B cell (primary cell): ENCODE measurements at regions not wholly inside any gene's neighbourhood (a gene's known extent, or its start where the extent isn't known, plus 50 kb on each side); places are given as distances from the start of the nearest gene placed in this dataset.

ENCODE experiments used
- ATAC-seq: fragments of 200-7000 bp; cut with Tn5 transposase; one replicate; pipeline ENCODE4 v1.10.0; 2021; ENCODE audit warnings: low read depth, mild to moderate bottlenecking, moderate number of reproducible peaks, moderate library complexity
- CTCF ChIA-PET: fragments of 350-600 bp; sonication (Branson Sonifier 250); formaldehyde crosslinking; loops from one replicate; lab custom pipeline; 2021; ENCODE audit warnings: antibody characterized with exemption, inconsistent platforms; lab: Charles Lee
- POLR2A ChIA-PET: fragments of 350-600 bp; sonication (Branson Sonifier 250); formaldehyde crosslinking; loops from one replicate; lab custom pipeline; 2021; ENCODE audit warnings: antibody characterized with exemption; lab: Charles Lee
- DNase-seq: peaks from one replicate; pipeline ENCODE4 v3.0.0; 2013
- H2AFZ ChIP-seq: 2 replicates; pipeline ENCODE4 v1.6.1; 2012; ENCODE audit warnings: mild to moderate bottlenecking, low read depth, low read length; ENCODE audit not compliant: insufficient read depth, poor library complexity, severe bottlenecking
- H3K27ac ChIP-seq, 2 donors: 1 replicate in 1 of 2; 2 replicates in 1 of 2; pipeline ENCODE4 v1.5.1; 2012 to 2013; ENCODE audit warnings: low read length in 2 of 2, mild to moderate bottlenecking in 2 of 2, moderate library complexity in 1 of 2
- H3K27me3 ChIP-seq, 4 experiments: fragments of 200-600 bp in 1 of 4; sonication (generic) in 1 of 4; replicated peaks in 1 of 4; 1 replicate in 2 of 4; 2 replicates in 2 of 4; pipeline versions ENCODE4 v1.6.1 to v1.7.0; 2013 to 2016; ENCODE audit warnings: low read length in 3 of 4, mild to moderate bottlenecking in 2 of 4, mixed read lengths in 1 of 4, moderate library complexity in 1 of 4; ENCODE audit not compliant: insufficient read depth in 4 of 4, control insufficient read depth in 3 of 4; ENCODE audit errors: control extremely low read depth in 1 of 4
- H3K36me3 ChIP-seq, 2 experiments: replicated peaks in 1 of 2; 1 replicate in 1 of 2; 2 replicates in 1 of 2; pipeline versions ENCODE4 v1.6.1 to v1.7.1; 2013; ENCODE audit warnings: low read length in 1 of 2; ENCODE audit not compliant: insufficient read depth in 2 of 2, control insufficient read depth in 1 of 2; ENCODE audit errors: control extremely low read depth in 1 of 2, extremely low read depth in 1 of 2
- H3K4me1 ChIP-seq, 2 donors: fragments of 200-600 bp in 1 of 2; sonication (generic) in 1 of 2; 1 replicate in 1 of 2; 2 replicates in 1 of 2; pipeline versions ENCODE4 v1.5.1 to v1.6.1; 2013 to 2017; ENCODE audit warnings: low read length in 2 of 2; ENCODE audit not compliant: control insufficient read depth in 2 of 2, insufficient read depth in 2 of 2
- H3K4me2 ChIP-seq: replicated peaks from 2 replicates; pipeline ENCODE3; 2012; ENCODE audit warnings: mild to moderate bottlenecking, low read depth, low read length; ENCODE audit not compliant: poor library complexity, severe bottlenecking
- H3K4me3 ChIP-seq, 5 experiments: fragments of 200-600 bp in 1 of 5; sonication (generic) in 1 of 5; 1 replicate in 3 of 5; 2 replicates in 2 of 5; pipeline versions ENCODE4 v1.5.1 to v1.7.0; 2011 to 2016; ENCODE audit warnings: low read length in 4 of 5, mild to moderate bottlenecking in 4 of 5, low read depth in 2 of 5, control low read depth in 1 of 5, moderate library complexity in 1 of 5; ENCODE audit not compliant: insufficient read depth in 1 of 5; ENCODE audit errors: control extremely low read depth in 1 of 5, extremely low read depth in 1 of 5
- H3K79me2 ChIP-seq: fragments of 200-600 bp; sonication (generic); one replicate; pipeline ENCODE4 v1.6.0; 2016; ENCODE audit warnings: low read length; ENCODE audit not compliant: control insufficient read depth, insufficient read depth
- H3K9ac ChIP-seq: fragments of 200-600 bp; sonication (generic); 2 replicates; pipeline ENCODE4 v1.6.1; 2017; ENCODE audit warnings: mild to moderate bottlenecking, low read length, moderate library complexity
- H3K9me3 ChIP-seq, 3 donors: one replicate each; pipeline versions ENCODE4 v1.6.1 to v1.7.1; 2013; ENCODE audit warnings: low read length in 2 of 3; ENCODE audit not compliant: control insufficient read depth in 2 of 3, insufficient read depth in 1 of 3; ENCODE audit errors: control extremely low read depth in 1 of 3
- H4K20me1 ChIP-seq: 2 replicates; pipeline ENCODE4 v1.6.0; 2012; ENCODE audit warnings: mild to moderate bottlenecking, low read length; ENCODE audit not compliant: insufficient read depth, control insufficient read depth, poor library complexity, severe bottlenecking
- H3K27ac Mint-ChIP-seq: one replicate; pipeline ENCODE4 v1.8.0; 2021; ENCODE audit warnings: mixed read lengths
- H3K27me3 Mint-ChIP-seq: one replicate; pipeline ENCODE4 v1.8.0; 2021; ENCODE audit warnings: mixed read lengths
- H3K4me1 Mint-ChIP-seq: one replicate; pipeline ENCODE4 v1.8.0; 2021; ENCODE audit warnings: mixed read lengths
- H3K4me3 Mint-ChIP-seq: one replicate; pipeline ENCODE4 v1.8.0; 2021; ENCODE audit warnings: mixed read lengths
- H3K9me3 Mint-ChIP-seq: one replicate; pipeline ENCODE4 v1.8.0; 2022; ENCODE audit warnings: mixed read lengths; ENCODE audit not compliant: insufficient read depth
- EZH2 ChIP-seq: IDR thresholded peaks from 2 replicates; pipeline ENCODE4 v1.6.1; 2012; ENCODE audit warnings: borderline replicate concordance, low read depth, mild to moderate bottlenecking, moderate library complexity, low read length; ENCODE audit not compliant: insufficient read depth, poor library complexity, severe bottlenecking
- WGBS: methylation state at CpG from one replicate; pipeline ENCODE4 v1.1.5; 2013; ENCODE audit warnings: missing lambda C conversion rate; ENCODE audit not compliant: insufficient coverage; 5-methylcytosine and 5-hydroxymethylcytosine counted together
- intact Hi-C: fragments of 100-400 bp; cut with micrococcal nuclease; formaldehyde crosslinking; loops from one replicate; pipeline ENCODE4 v1.10.0; 2022
- TF ChIP-seq, protein P1 (sequence below): fragments of 200-600 bp; IDR thresholded peaks from one replicate; pipeline ENCODE4 v1.8.0; 2022; ENCODE audit warnings: antibody characterized with exemption, mild to moderate bottlenecking

DNA sequence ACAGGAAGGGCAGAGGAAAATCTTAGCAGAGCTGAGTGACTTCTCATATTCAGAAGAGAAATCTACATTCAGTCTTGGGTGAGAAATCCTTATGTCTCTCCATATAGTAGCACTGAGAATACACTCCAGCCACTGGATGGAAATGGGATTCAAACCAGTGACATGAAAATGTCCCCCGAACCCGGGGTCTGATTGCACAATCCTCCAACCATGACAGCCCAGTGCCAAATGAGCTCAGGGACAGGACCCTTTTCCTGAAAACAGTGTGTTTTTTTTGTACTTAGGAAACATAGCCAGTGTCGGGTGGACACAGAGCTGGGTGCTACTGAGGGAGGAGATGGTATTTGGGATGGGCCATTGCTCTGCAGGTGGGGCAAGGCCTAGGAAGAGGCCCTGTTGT is 185.6 kb downstream of the CXCL12 start:
- Histone ChIP-seq H3K36me3 (no peaks in the 10 kb centered on the region), H3K9ac (no peak overlapping the region), H3K4me3 (no peak overlapping the region), H3K27ac (no peak overlapping the region), H4K20me1 (no peaks in the 10 kb centered on the region), H3K27me3 (no peaks in the 10 kb centered on the region), H3K79me2 (no peaks in the 10 kb centered on the region), H3K4me2 (no peak overlapping the region), H3K9me3 (peaks cover 0 to 24% (median 3%) of the 10 kb centered on the region in 3 donors), H2AFZ (no peak overlapping the region), H3K4me1 (no peaks in the 10 kb centered on the region)
- no peaks in the 10 kb centered on the region for H3K4me1 Mint-ChIP-seq
- 100% methylated on average over 1 of the region's 3 CpGs for WGBS
- DNase-seq (no peak), ATAC-seq (no peak)
- no peak for TF ChIP-seq EZH2
- TF ChIP-seq, protein P1, sequence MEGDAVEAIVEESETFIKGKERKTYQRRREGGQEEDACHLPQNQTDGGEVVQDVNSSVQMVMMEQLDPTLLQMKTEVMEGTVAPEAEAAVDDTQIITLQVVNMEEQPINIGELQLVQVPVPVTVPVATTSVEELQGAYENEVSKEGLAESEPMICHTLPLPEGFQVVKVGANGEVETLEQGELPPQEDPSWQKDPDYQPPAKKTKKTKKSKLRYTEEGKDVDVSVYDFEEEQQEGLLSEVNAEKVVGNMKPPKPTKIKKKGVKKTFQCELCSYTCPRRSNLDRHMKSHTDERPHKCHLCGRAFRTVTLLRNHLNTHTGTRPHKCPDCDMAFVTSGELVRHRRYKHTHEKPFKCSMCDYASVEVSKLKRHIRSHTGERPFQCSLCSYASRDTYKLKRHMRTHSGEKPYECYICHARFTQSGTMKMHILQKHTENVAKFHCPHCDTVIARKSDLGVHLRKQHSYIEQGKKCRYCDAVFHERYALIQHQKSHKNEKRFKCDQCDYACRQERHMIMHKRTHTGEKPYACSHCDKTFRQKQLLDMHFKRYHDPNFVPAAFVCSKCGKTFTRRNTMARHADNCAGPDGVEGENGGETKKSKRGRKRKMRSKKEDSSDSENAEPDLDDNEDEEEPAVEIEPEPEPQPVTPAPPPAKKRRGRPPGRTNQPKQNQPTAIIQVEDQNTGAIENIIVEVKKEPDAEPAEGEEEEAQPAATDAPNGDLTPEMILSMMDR = no peak
- H3K4me3 Mint-ChIP-seq = no peak overlapping the region
- no peak overlapping the region for H3K27ac Mint-ChIP-seq
- intact Hi-C loops = no loop called here
- POLR2A ChIA-PET = no interaction called here
- H3K27me3 Mint-ChIP-seq = no peaks in the 10 kb centered on the region
- H3K9me3 Mint-ChIP-seq = peaks cover 4% of the 10 kb centered on the region
- CTCF ChIA-PET = no interaction called here

DNA sequence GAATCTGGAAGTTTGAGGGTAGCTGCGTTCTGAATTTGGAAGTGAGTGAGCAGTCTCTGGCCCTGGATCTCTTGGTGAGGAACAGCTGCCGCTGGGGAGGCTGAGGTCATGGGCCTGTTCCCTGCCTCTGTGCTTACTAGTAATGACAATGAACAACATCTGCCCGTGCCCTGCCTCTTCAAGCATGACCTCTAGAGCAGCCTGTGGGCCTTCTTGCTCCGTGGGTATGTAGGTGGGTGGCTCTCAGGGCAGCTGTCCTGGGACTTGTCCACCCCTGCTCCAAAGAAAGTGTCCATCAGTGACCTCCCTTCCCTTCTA is 186.2 kb downstream of the CXCL12 start:
- peaks cover 4% of the 10 kb centered on the region for H3K9me3 Mint-ChIP-seq
- H3K9me3 ChIP-seq = peaks cover 0 to 28% (median 3%) of the 10 kb centered on the region in 3 donors
- no peak for DNase-seq
- ChIA-PET POLR2A (no interaction called here), CTCF (no interaction called here)
- H3K4me2 ChIP-seq = no peak overlapping the region
- no peaks in the 10 kb centered on the region for H3K36me3 ChIP-seq
- 88% methylated on average over 3 of the region's 4 CpGs for WGBS
- H3K4me3 ChIP-seq = no peak overlapping the region
- no peak overlapping the region for H3K9ac ChIP-seq
- H3K4me1 ChIP-seq = no peaks in the 10 kb centered on the region
- H3K27ac Mint-ChIP-seq = no peak overlapping the region
- no peak overlapping the region for H2AFZ ChIP-seq
- H3K4me1 Mint-ChIP-seq = no peaks in the 10 kb centered on the region
- intact Hi-C loops = no loop called here
- ATAC-seq = no peak
- no peaks in the 10 kb centered on the region for H3K27me3 ChIP-seq
- TF ChIP-seq, protein P1 = no peak
- no peak for TF ChIP-seq EZH2
- no peak overlapping the region for H3K4me3 Mint-ChIP-seq
- no peaks in the 10 kb centered on the region for H4K20me1 ChIP-seq
- H3K79me2 ChIP-seq = no peaks in the 10 kb centered on the region
- H3K27me3 Mint-ChIP-seq = no peaks in the 10 kb centered on the region
- H3K27ac ChIP-seq = no peak overlapping the region
